Breast epithelium (tissue), 3 donors: ENCODE measurements at regions not wholly inside any gene's neighbourhood (a gene's known extent, or its start where the extent isn't known, plus 50 kb on each side); places are given as distances from the start of the nearest gene placed in this dataset.
"Not testable (repeated sequence)": the region's sequence is repeated elsewhere in the genome, so short reads cannot be mapped to it uniquely, and the experiment has no call there.

Experiments
- CTCF ChIP-seq, 3 donors: fragments of 450-650 bp; IDR thresholded peaks; one replicate each; pipeline ENCODE4 v1.5.1; 2016 to 2017; ENCODE audit warnings: antibody characterized with exemption in 3 of 3, mild to moderate bottlenecking in 3 of 3, moderate library complexity in 3 of 3
- POLR2A ChIP-seq: fragments of 450-650 bp; IDR thresholded peaks from one replicate; pipeline ENCODE4 v1.6.1; 2016; ENCODE audit warnings: antibody characterized with exemption, mild to moderate bottlenecking, moderate library complexity
- POLR2AphosphoS5 ChIP-seq, 3 donors: sonication (generic); formaldehyde crosslinking; IDR thresholded peaks; one replicate each; pipeline ENCODE4 v1.6.1; 2017; ENCODE audit warnings: antibody characterized with exemption in 3 of 3

GRCh38 chr1:228653057-228653456 lies 82.2 kb upstream of the RHOU start:
- TF ChIP-seq POLR2AphosphoS5 (IDR thresholded peaks at IDR 0.05); CTCF (IDR thresholded peaks at IDR 0.05); POLR2A: not testable (repeated sequence)
